ENCODE measurements at regions not wholly inside any gene's neighbourhood (a gene's known extent, or its start where the extent isn't known, plus 50 kb on each side); places are given as distances from the start of the nearest gene placed in this dataset.

DNA sequence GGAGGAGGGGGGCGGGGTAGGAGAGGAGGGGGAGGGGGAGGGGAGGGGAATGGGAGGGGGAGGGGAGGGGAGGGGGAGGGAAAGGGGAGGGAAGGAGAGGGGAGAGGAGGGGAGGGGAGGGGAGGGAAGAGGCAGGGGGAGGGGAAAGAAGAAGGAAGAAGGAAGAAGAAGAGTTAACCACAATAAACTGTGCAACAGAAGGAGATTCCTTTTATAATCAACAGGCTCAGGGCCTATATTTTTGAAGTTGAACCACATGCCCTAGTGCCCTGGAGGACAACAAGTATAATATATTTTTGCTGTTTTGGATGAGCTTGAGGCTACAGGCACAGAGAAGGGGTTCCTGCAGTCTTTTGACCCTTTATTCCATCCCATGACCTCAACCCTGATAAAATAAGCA is 228.2 kb upstream of the IRF2BP2 start:
- no peak for TF ChIP-seq CTCF (IDR thresholded peaks at IDR 0.05; ENCODE audit: low read depth, low read length, missing control alignments)
- Histone ChIP-seq H3K27me3 (replicated peaks) (no peaks in the 10 kb centered on the region), H3K27ac (no peak overlapping the region), H3K4me3 (ENCODE audit: low read depth, low read length) (no peak overlapping the region), H3K36me3 (replicated peaks) (no peaks in the 10 kb centered on the region)
- no peak for DNase-seq
- in situ Hi-C loops (cut with HindIII; ENCODE audit: low pct_ligation_motif_present, low sequenced_read_pairs): loop anchor here (25.0 kb wide), 1 partner anchor 101 kb away; no protein-coding TSS in a partner anchor

DNA sequence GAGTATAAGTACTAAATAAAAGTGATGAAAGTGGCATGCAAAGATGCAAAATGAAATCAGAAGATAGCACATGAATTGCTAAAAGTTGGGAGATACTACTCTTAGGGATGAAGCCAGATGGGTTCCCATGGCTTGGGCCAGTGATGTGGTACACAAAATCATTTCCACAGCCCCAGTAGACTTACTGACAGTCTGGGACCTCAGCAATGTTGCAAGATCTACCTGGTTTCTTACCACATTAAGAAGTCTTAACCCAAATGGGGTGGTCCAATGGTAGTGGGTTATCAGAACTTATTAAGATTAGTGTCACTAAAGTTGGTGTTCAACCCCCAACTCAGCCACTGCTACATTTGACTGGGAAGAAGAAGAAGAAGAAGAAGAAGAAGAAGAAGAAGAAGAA is 227.7 kb upstream of the IRF2BP2 start:
- DNase-seq: no peak
- no peak for TF ChIP-seq CTCF (IDR thresholded peaks at IDR 0.05; ENCODE audit: low read depth, low read length, missing control alignments)
- in situ Hi-C loops (cut with HindIII; ENCODE audit: low pct_ligation_motif_present, low sequenced_read_pairs): loop anchor here (25.0 kb wide), 1 partner anchor 100 kb away; no protein-coding TSS in a partner anchor
- H3K36me3 ChIP-seq (replicated peaks): no peaks in the 10 kb centered on the region
- no peak overlapping the region for H3K4me3 ChIP-seq (ENCODE audit: low read depth, low read length)
- no peak overlapping the region for H3K27ac ChIP-seq
- H3K27me3 ChIP-seq (replicated peaks): no peaks in the 10 kb centered on the region

DNA sequence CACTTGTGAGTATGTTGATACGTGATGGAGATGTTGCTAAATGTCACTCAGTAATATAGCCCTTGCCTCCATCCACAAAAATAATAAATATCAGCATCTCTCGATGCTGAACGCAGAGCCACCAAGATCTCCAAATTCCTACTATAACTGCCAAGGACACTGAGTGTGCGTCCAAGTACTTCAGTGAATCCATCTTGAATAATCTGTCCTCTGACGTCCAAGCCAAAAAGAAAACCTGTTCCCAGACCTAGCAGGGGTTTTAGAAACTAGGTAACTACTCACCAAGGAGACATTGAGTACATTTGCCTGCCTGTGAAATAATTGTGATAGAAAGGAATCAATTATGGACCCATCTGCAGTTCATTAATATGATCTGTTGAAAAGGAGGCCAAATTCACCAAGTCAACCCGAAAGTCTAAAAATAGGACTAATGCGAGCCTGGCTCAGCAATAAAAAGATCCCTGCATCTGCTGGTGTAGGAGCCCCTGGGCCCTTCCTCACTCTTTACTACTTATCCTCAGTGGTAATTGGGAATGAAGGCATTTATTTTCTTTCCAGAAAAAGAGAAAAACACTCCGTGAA is 226.9 kb upstream of the IRF2BP2 start:
- in situ Hi-C loops (cut with HindIII; ENCODE audit: low pct_ligation_motif_present, low sequenced_read_pairs): loop anchor here (25.0 kb wide), 1 partner anchor 100 kb away; no protein-coding TSS in a partner anchor
- no peak for TF ChIP-seq CTCF (IDR thresholded peaks at IDR 0.05; ENCODE audit: low read depth, low read length, missing control alignments)
- H3K4me3 ChIP-seq (ENCODE audit: low read depth, low read length): no peak overlapping the region
- H3K27me3 ChIP-seq (replicated peaks): no peaks in the 10 kb centered on the region
- DNase-seq: no peak
- H3K36me3 ChIP-seq (replicated peaks): no peaks in the 10 kb centered on the region
- no peak overlapping the region for H3K27ac ChIP-seq

DNA sequence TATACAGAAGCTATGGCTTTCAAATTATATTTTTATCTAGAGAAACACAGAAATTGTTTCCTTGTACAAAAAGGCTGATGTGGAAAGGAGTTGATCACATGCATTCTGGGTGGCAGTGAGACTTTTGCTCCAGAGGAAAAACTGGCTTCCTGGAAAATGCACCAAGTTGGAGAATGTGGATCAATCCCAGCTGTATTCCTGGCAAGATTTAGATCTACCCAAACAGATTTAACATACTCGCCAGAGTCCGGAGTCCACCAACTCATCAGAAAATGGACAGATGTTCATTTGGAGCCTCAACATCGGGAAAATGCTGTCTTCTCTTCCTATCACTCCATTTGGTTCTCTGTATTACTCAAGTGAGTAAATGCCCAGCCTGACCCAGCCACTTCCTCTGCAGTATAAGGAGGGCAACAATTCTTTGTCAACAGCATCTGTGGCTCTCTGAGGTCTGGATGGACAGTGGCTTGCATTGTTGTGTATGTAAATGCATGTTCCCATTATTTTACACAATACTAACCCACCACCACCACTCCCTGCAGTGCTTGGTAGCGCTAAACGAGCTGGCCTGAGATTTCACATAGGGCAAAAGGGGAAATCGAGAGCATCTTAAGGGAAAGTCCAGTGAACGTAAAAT is 226.2 kb upstream of the IRF2BP2 start:
- no peak overlapping the region for H3K27ac ChIP-seq
- no peaks in the 10 kb centered on the region for H3K36me3 ChIP-seq (replicated peaks)
- DNase-seq: no peak
- in situ Hi-C loops (cut with HindIII; ENCODE audit: low pct_ligation_motif_present, low sequenced_read_pairs): loop anchor here (25.0 kb wide), 1 partner anchor 99 kb away; no protein-coding TSS in a partner anchor
- H3K27me3 ChIP-seq (replicated peaks): no peaks in the 10 kb centered on the region
- no peak overlapping the region for H3K4me3 ChIP-seq (ENCODE audit: low read depth, low read length)
- no peak for TF ChIP-seq CTCF (IDR thresholded peaks at IDR 0.05; ENCODE audit: low read depth, low read length, missing control alignments)

- in situ Hi-C loops (cut with HindIII; ENCODE audit: low pct_ligation_motif_present, low sequenced_read_pairs): loop anchor here (25.0 kb wide), 1 partner anchor 98 kb away; no protein-coding TSS in a partner anchor
Measured at GRCh38 chr1:234835239-234835638, 225.3 kb upstream of the IRF2BP2 start.

More at GRCh38 chr1:234835239-234835638, 225.3 kb upstream of the IRF2BP2 start:
- DNase-seq: no peak
- Histone ChIP-seq H3K36me3 (replicated peaks) (no peaks in the 10 kb centered on the region), H3K27me3 (replicated peaks) (no peaks in the 10 kb centered on the region), H3K4me3 (ENCODE audit: low read depth, low read length) (no peak overlapping the region), H3K27ac (no peak overlapping the region)
- no peak for TF ChIP-seq CTCF (IDR thresholded peaks at IDR 0.05; ENCODE audit: low read depth, low read length, missing control alignments)

Measured in brain microvascular endothelial cell (primary cell).